ENCODE measurements at regions not wholly inside any gene's neighbourhood (a gene's known extent, or its start where the extent isn't known, plus 50 kb on each side); places are given as distances from the start of the nearest gene placed in this dataset.

DNA sequence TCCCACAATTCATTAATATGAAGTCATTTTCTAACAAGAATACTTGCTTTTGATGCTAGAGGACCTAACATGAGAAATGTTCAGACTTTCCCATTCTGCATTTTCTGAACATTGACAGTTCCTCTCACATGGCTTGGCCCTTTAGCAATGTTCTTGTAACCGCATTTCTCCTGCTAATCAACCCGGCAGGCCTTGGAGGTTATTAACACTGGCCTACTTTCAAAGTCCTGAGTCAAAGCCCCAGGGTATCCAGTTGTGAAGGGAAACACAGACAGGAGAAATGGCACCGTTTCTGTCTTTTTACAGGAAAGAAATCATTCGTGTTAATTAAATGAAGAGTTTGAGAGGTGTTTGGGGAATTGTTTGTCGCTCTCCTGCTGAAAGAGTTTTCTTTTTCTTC lies 446.5 kb upstream of the MIS18BP1 start:
- TF ChIP-seq, protein P1, sequence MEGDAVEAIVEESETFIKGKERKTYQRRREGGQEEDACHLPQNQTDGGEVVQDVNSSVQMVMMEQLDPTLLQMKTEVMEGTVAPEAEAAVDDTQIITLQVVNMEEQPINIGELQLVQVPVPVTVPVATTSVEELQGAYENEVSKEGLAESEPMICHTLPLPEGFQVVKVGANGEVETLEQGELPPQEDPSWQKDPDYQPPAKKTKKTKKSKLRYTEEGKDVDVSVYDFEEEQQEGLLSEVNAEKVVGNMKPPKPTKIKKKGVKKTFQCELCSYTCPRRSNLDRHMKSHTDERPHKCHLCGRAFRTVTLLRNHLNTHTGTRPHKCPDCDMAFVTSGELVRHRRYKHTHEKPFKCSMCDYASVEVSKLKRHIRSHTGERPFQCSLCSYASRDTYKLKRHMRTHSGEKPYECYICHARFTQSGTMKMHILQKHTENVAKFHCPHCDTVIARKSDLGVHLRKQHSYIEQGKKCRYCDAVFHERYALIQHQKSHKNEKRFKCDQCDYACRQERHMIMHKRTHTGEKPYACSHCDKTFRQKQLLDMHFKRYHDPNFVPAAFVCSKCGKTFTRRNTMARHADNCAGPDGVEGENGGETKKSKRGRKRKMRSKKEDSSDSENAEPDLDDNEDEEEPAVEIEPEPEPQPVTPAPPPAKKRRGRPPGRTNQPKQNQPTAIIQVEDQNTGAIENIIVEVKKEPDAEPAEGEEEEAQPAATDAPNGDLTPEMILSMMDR (IDR thresholded peaks at IDR 0.05; ENCODE audit: poor library complexity) = no peak
- TF ChIP-seq EZH2 (IDR thresholded peaks at IDR 0.05; ENCODE audit: borderline replicate concordance) = no peak
